ENCODE measurements at regions not wholly inside any gene's neighbourhood (a gene's known extent, or its start where the extent isn't known, plus 50 kb on each side); places are given as distances from the start of the nearest gene placed in this dataset.

GRCh38 chr4:89506866-89507491, 199.4 kb upstream of the GPRIN3 start:
- TF ChIP-seq FOS (IDR thresholded peaks at IDR 0.05; ENCODE audit: borderline replicate concordance, insufficient read depth, low read length): peak; percentile 20
- no peak for TF ChIP-seq POLR2AphosphoS5 (IDR thresholded peaks at IDR 0.05; ENCODE audit: insufficient read depth, low read depth, low read length)
- no peak for TF ChIP-seq JUN (IDR thresholded peaks at IDR 0.05; ENCODE audit: borderline replicate concordance, insufficient read depth, insufficient read length, low read depth)
- no peak for TF ChIP-seq MAX (IDR thresholded peaks at IDR 0.05; ENCODE audit: insufficient read depth, insufficient read length)
- TF ChIP-seq POLR2A (IDR thresholded peaks at IDR 0.05; ENCODE audit: low read depth, low read length): no peak
- TF ChIP-seq CTCF (IDR thresholded peaks at IDR 0.05; ENCODE audit: extremely low read depth in 1 of 2, insufficient read depth in 1 of 2, low read depth in 1 of 2, low read length in 2 of 2): no peak
- no peak for TF ChIP-seq MYC (IDR thresholded peaks at IDR 0.05; ENCODE audit: low read depth, low read length)
- no peak for TF ChIP-seq EZH2 (IDR thresholded peaks at IDR 0.05; ENCODE audit: borderline replicate concordance, low read depth, low read length, severe bottlenecking)
- peak; percentile 36 for TF ChIP-seq GATA2 (IDR thresholded peaks at IDR 0.05; ENCODE audit: insufficient read depth, insufficient read length, low read depth, low read length)
- no peak for FAIRE-seq
- no peak for DNase-seq (ENCODE audit: low read depth, low spot score)
- intact Hi-C loops (cut with micrococcal nuclease) (no loop called here), dilution Hi-C loops (cut with MboI; ENCODE audit: extremely low pct_ligation_motif_present, low sequenced_read_pairs) (no loop called here)
- Histone ChIP-seq H3K27me3 (ENCODE audit: control insufficient read depth in 2 of 2, insufficient read depth in 2 of 2, low read length in 2 of 2) (no peaks in the 10 kb centered on the region), H3K27ac (ENCODE audit: insufficient read depth, low read depth, low read length) (no peak overlapping the region), H4K20me1 (replicated peaks; ENCODE audit: control insufficient read depth, extremely low read depth, insufficient read depth, low read length) (no peaks in the 10 kb centered on the region), H3K9me3 (replicated peaks; ENCODE audit: control insufficient read depth, insufficient read depth, low read length) (no peaks in the 10 kb centered on the region), H3K4me3 (replicated peaks in 1 of 3; ENCODE audit: insufficient read depth in 1 of 3, low read depth in 1 of 3, low read length in 3 of 3) (no peak overlapping the region), H3K9ac (replicated peaks; ENCODE audit: extremely low read depth, insufficient read depth, low read length) (no peak overlapping the region), H3K36me3 (ENCODE audit: control insufficient read depth in 2 of 2, extremely low read depth in 1 of 2, insufficient read depth in 2 of 2, low read length in 2 of 2) (no peaks in the 10 kb centered on the region), H3K79me2 (ENCODE audit: control insufficient read depth, insufficient read depth, low read length) (no peaks in the 10 kb centered on the region), H2AFZ (ENCODE audit: low read depth, low read length) (peak overlapping the region; percentile 81), H3K9me1 (replicated peaks; ENCODE audit: control insufficient read depth, extremely low read depth, insufficient read depth, low read length) (no peaks in the 10 kb centered on the region), H3K4me1 (ENCODE audit: control insufficient read depth, extremely low read depth, insufficient read depth, low read length) (peaks cover 9% of the 10 kb centered on the region), H3K4me2 (ENCODE audit: insufficient read depth, low read length) (no peak overlapping the region)
- ChIA-PET CTCF (interaction anchor here (0.9 to 1.3 kb wide), 3 partner anchors 12 to 31 kb away, joined by 3 to 4 read pairs (median 3); no protein-coding TSS in a partner anchor), POLR2A (no interaction called here)
- BruUV-seq (replicated peaks): no TSS peak
